Inflammatory macrophage treated with lipopolysaccharide for 4 hours (primary cell): ENCODE measurements at regions not wholly inside any gene's neighbourhood (a gene's known extent, or its start where the extent isn't known, plus 50 kb on each side); places are given as distances from the start of the nearest gene placed in this dataset.

Experiments used
- DNase-seq: peaks from one replicate; pipeline ENCODE4 v3.0.0-alpha.2; 2020

DNA sequence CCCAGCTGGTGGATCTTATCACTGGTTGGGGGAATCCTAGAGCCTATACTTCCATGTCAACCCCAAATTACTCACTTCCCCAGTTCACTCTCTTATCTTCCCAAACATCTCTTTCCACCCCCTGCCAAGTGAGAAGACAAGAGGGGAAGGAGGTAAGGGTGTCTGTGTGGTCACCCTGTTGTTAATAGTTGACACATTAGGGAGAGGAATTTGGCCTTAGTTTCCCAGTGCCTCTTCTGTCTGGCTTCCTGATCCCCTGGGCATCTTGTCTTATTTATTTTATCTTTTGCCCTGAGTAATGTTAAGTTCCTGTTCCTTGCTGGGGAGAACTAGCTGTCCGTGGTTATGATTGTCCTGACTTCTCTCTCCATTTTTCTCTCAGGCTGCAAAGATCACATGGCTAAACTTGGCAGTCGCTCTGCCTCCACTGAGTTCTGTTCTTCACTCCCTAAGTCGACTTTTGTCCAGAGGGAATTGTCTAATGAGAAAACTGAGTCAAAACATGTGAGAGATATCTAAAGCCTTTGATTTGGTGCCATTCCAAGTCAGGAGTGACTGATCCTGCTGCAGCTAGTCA lies 157.1 kb upstream of the SYT6 start:
- DNase-seq: no peak

DNA sequence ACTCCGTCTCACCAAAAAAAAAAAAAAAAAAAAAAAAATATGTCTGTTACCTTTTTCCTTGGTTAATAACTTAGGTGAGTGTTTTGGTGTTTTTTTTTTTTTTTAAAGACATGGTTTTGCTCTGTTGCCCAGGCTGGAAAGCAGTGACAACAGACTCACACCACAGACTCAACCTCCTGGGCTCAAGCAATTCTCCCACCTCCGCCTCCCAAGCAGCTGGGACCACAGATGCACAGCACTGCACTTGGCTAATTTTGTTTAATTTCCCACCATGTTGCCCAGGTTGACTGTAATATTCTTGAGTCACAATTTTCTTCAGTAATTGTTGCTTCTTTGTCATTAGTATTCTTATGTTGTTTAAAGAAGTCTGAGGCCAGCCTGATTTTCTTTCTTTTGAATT lies 149.2 kb upstream of the SYT6 start:
- no peak for DNase-seq

DNA sequence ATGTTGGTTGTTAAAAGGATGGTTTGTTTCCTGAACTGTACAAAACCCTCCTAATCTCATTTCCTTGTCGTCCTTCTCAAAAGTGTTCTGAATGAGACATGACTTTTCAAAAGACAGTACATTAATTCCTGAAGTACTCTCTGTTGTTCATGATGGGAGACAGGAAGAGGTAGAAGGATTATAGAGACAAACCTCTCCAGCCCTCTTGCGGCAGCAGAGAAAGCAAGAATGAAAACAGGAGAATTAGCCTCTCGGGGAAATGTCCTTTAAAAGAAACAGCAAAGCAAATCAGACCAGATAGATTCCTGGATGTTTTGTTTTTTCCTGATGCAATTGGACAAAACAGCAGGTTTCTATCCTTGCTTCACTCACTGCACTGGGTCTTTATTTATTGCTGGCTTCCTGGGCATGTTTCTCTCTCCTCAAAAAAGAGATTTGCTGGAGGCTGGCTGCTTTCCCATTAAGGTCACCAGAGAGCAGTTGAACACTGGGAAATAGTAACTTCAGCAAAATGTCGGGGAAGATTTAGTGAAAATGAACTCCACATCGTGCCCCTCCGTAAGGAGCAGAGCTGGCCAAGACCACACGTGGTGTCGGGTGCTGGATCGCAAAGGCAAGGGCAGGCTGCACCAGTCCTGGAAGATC lies 145.8 kb upstream of the SYT6 start:
- DNase-seq: no peak

DNA sequence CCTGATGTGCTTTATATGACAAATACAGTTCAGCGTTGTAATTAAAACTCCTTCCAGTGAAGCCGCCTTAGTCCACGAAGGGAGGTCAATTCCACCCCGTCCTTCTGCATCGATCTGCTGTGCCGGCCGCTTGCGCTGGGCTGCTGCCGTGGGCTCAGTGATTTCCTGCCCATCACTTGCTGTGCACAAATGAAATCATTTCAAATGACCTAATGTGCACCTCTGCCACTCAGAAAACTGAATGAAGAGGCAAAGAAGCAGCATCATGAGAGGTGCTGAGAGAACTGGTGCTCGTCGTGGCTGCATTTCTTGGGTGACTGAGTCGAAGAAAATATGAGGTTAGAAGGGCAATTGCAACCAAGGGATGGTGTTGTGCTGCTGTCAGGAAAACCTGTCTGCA lies 144.3 kb upstream of the SYT6 start:
- no peak for DNase-seq

- no peak for DNase-seq
Observed at GRCh38 chr1:114296413-114296812, 142.7 kb upstream of the SYT6 start.

DNA sequence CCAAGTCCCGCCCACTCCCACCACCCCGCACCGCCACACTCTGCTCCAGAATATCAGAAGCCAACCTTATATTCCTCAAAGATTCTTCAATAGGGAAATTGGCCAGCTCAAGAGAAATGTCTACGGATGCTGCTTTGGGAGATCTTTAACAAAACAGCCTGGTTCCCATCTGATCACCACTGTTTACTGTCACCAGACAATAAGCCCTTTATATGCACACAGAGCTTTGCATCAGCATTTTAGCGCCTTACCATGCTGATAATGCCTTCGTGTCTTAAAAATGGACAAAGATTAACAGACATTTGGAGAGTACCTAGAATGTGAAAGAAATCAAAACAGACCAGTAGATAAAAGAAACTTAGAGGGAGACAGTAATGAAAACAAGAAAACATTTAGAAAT lies 141.7 kb upstream of the SYT6 start:
- DNase-seq: no peak

DNA sequence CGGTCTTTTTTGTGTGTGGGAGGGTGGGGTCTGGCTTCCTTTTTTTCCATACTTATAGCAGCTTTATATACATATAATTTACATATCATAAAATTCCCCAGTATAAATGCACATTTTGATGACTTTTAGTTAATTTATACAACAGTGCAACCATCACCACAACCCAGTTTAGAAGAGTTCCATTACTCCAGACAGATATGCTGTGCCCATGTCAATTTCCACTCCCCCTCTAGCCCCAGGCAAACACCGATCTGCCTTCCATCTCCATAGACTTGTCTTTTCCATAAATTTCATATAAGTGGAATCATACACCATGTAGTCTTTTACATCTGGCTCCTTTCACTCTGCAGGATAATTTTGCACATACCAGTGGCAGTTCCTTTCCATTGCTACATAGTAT lies 139.2 kb upstream of the SYT6 start:
- DNase-seq: no peak

DNA sequence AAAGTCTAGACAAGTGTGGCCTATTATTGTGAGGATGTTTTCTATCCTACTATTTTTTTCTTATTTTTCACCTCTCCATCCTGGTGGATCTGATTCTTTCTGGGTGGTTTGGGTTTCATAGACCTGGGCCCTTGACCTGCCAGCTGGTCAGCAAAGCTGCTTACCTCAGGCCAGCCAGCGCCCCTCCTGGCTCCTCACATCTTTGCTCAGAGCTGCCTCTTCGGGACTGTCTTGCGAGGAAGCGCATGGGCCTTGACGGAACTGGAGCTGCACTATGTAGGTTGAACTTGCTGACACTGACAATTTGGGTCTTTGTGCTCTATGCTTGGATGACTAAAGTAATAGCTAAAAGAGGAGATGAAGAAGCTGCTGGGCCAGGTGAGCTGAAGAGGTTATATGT lies 138.5 kb upstream of the SYT6 start:
- no peak for DNase-seq

- no peak for DNase-seq
Observed at GRCh38 chr1:114290776-114291175, 137.1 kb upstream of the SYT6 start.

DNA sequence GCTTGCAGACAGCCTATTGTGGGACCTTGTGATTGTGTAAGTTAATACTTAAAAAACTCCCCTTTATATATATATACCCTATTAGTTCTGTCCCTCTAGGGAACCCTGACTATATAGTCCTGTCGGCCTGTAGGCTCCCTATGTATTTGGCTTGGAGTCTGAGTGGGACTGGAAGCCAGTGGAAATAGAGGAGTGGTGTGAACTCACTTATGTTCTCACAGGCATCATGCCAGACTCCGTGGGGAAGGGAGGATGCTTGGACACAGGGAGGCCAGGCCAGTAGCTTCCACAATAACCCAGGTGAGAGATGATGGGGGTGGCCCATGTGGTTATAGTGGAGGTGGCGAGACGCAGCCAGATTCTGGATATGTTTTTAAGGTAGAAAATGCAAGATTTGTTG lies 136.7 kb upstream of the SYT6 start:
- DNase-seq: no peak

DNA sequence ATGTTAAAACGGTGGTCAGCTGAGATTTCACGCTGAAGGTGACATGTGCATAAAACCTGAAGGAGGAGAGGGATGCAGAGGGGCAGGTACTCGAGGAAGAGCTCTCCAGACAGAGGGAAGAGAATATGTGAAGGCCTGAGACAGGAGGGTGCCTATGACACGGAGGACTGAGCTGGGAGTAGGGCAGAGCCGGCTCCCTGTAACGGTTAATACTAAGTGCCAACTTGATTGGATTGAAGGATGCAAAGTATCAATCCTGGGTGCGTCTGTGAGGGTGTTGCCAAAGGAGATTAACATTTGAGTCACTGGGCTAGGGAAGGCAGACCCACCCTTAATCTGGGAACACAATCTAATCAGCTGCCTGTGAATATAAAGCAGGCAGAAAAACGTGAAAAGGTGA lies 136.2 kb upstream of the SYT6 start:
- DNase-seq: no peak

GRCh38 chr1:114289306-114289705 lies 135.6 kb upstream of the SYT6 start:
- no peak for DNase-seq

DNA sequence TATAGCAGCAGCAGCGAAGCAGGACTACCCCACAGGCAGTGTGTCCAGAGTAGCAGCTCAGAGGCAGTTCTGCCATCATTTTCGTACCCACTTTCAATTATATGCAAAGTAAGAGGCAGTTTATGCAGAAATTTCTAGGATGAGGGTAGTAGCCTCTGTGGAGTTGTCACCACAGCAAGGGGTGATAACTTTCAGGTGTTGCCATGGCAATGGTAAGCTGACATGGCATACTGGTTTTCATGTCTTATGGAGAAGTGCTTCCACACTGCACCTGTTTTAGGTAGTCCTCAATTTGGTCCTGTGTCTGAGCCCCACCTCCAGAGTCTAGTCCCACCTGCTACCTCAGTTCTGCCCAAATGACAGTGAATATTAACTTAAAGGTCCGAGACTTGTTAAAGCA lies 133.3 kb upstream of the SYT6 start:
- DNase-seq: no peak

- DNase-seq: no peak
Observed at GRCh38 chr1:114286179-114286578, 132.5 kb upstream of the SYT6 start.

- peak; percentile 82 for DNase-seq
Observed at GRCh38 chr1:114282751-114283403, 129.2 kb upstream of the SYT6 start.

DNA sequence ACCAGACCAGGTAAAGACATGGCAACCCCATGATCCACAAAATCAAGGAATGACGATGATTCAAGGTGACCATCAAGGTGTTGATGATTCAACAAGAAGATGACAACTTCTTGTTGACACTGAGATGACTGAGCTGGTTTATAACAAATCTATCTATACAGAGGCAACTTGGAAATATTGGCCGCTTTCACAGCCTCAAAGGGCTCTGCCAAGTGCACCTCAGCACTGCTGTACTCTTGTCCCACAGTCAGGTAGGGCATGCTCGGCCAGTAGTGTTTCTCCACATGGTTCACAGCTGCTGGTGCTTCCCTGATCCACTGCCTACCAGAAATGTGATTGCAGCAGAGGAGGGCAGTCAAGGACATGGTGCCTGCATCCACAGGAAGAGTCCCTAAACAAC lies 125.2 kb upstream of the SYT6 start:
- DNase-seq: no peak

DNA sequence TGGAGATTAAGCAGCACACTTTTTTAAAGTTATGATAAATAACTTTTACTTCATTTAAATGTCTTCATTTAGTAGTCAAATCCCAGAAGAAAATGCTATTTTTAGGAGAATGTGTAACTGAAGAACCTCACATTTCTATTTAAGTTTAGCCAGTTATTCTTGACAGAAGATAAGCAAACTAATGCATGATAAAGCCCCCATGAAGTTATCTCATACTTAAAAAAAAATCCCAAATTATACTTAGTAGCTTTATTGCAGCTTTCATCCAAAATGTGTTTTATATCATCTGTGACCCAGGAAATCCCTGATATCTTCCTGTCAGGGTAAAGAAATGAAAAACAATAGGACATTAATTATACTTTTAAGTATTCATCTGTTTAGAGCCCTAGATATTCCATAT lies 124.8 kb upstream of the SYT6 start:
- no peak for DNase-seq

GRCh38 chr1:114274621-114275317 lies 121.1 kb upstream of the SYT6 start:
- DNase-seq: peak; percentile 24

DNA sequence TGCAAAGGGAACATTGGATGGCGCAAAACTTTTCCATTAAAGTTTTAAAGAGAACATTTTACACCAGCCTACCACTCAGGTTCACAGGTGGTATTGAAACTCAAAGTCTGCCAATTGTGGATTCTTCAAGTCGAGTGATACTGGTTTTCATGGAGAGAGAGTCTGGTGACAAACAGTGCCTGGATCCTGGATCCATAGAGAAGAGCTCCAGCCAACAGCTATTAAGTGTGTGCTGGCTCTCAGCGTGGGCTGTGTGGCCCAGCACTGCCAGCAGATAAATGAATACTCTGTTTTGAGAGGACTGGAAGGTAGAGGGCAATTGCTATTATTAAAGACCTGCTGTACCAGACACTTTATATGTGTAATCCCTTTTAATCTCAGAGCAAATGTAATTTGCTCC lies 118.9 kb upstream of the SYT6 start:
- DNase-seq: no peak

- no peak for DNase-seq
Observed at GRCh38 chr1:114270718-114271117, 117.0 kb upstream of the SYT6 start.

- no peak for DNase-seq
Observed at GRCh38 chr1:114270282-114270681, 116.6 kb upstream of the SYT6 start.

DNA sequence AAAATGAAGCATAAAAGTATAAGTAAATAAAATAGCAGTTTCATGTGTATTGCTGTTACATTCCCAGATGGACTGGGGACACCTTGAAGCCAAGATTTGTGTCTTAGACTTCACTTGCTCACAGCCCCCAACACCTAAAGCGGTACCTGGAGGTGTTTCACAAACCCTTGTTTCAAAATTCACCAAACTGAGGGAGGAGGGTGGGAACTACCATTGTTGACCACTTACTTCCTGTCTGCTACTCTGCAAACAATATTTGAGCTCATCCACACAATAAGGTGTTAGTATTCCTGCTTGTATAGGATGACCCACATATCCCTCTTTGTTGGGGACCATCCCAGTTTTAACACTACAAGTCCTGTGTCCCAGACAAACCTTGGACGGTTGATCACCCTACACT lies 115.9 kb upstream of the SYT6 start:
- DNase-seq: no peak

DNA sequence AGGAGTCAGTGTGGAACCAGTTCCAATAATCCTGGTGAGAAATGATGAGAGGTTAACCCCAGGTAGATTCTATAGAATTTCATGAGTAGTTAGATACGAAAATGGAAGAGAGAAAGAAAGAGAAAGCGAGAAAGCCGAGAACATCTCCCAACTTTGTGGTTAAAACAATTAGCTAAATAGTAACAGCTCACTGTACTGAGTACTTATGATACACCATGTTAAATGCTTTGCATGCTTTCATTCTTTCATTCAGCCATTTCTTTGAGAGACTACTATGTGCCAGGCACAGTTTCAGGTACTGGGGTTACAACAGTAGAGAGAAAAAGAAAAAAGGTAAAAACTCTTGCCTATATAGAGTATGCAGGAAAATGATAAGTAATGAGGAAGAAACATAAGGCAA lies 109.7 kb upstream of the SYT6 start:
- no peak for DNase-seq

- DNase-seq: no peak
Observed at GRCh38 chr1:114262337-114262736, 108.7 kb upstream of the SYT6 start.
